Inferior parietal cortex (tissue), 1 donor: ENCODE measurements at regions not wholly inside any gene's neighbourhood (a gene's known extent, or its start where the extent isn't known, plus 50 kb on each side); places are given as distances from the start of the nearest gene placed in this dataset.

ENCODE experiments used
- DNase-seq: peaks from one replicate; pipeline ENCODE4 v3.0.0-alpha.2; 2016; ENCODE audit errors: extremely low spot score

DNA sequence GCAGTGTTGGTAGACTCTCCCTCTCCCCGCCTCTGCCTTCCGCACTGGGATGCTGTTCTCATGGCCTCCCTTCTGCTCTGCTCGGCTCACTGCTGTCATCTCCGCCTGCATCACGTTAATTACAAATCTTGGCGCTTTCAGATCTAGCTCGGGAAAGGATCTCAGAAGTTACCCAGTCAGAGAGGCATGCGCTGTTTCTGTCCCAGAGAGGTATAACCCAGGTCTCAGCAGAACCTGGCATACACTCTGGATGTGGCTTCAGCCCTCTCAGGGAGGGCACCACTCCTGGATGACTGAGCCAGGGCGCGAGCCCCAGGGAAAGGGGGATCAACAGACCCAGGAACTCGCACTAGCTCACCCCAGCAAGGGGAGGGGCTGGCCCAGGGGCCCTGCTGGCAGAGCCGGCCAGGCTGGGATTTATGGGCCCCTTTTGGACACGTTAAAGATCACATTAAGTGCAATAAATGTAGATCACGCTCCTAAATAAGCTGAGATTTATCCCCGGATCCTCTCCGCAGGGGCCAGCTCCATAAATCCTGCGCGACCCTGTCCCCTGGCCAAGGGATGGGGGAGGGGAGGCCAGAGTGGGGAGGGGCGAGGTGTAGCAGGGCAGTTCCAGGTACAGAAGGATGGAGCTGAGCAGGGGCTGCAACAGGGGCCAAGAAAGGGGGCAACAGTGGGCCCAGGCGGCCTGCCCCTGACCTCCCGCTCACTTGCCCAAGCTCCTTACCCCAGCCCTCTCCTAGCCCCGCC is 101.3 kb upstream of the ZBTB40 start:
- DNase-seq: no peak

- DNase-seq: no peak
These were observed 100.5 kb upstream of the ZBTB40 start for GRCh38 chr1:22350924-22351767.

- no peak for DNase-seq
These were observed 99.9 kb upstream of the ZBTB40 start for GRCh38 chr1:22351768-22352080.

GRCh38 chr1:22352355-22352754 is 99.3 kb upstream of the ZBTB40 start:
- DNase-seq: no peak

DNA sequence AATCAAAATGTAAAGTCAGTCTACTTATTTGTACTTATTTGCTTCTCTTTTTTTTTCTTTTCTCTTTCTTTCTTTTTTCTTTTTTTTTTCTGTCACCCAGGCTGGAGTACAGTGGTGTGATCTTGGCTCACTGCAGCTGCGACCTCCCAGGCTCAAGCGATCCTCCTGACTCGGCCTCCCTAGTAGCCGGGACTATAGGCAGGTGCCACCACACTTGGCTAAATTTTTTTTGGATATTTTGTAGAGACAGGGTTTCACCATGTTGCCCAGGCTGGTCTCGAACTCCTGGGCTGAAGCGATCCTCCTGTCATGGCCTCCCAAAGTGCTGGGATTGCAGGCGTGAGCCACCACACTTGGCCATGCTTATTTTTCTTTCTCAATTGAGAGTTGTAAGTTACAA is 98.8 kb upstream of the ZBTB40 start:
- no peak for DNase-seq

GRCh38 chr1:22359427-22359826 is 92.2 kb upstream of the ZBTB40 start:
- DNase-seq: no peak

DNA sequence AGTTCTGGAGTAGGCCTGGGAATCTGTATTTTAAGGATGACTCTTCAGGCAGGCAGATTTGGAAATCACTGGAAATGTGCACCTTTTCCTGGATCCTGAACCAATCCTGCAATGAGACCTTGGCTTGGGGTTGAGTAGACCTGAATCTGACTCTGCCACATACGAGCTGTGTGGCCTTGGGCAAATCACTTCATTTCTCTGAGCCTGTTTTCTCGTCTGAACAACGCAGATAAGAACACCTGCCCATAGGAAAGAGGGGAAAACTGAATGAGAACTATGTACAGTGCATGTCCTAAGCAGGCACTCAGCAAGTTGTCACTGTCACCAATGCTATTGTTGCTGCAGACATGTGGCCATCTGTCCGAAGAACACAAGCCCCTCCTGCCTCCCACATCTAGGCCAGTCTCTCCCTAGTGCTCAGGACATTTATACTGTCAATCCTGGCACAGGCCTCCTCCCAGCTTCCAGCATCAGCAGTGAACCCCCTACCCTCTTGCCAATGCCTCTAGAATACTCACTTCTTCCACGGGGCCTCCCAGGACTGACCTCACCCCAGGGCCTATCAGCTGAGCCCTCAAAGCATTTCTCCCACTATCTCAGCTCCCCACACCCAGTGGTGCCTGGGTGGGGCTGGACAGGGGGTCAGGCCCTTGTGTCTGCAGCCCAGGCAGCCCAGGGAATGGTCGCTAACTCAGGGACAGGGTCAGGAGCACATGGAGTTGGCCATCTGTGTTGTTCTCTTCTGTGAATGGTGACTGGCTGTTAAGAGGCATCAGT is 88.8 kb upstream of the ZBTB40 start:
- no peak for DNase-seq

GRCh38 chr1:22363403-22364325 is 88.0 kb upstream of the ZBTB40 start:
- no peak for DNase-seq

GRCh38 chr1:22364326-22364650 is 87.4 kb upstream of the ZBTB40 start:
- DNase-seq: no peak

GRCh38 chr1:22364764-22365163 is 86.9 kb upstream of the ZBTB40 start:
- DNase-seq: no peak

DNA sequence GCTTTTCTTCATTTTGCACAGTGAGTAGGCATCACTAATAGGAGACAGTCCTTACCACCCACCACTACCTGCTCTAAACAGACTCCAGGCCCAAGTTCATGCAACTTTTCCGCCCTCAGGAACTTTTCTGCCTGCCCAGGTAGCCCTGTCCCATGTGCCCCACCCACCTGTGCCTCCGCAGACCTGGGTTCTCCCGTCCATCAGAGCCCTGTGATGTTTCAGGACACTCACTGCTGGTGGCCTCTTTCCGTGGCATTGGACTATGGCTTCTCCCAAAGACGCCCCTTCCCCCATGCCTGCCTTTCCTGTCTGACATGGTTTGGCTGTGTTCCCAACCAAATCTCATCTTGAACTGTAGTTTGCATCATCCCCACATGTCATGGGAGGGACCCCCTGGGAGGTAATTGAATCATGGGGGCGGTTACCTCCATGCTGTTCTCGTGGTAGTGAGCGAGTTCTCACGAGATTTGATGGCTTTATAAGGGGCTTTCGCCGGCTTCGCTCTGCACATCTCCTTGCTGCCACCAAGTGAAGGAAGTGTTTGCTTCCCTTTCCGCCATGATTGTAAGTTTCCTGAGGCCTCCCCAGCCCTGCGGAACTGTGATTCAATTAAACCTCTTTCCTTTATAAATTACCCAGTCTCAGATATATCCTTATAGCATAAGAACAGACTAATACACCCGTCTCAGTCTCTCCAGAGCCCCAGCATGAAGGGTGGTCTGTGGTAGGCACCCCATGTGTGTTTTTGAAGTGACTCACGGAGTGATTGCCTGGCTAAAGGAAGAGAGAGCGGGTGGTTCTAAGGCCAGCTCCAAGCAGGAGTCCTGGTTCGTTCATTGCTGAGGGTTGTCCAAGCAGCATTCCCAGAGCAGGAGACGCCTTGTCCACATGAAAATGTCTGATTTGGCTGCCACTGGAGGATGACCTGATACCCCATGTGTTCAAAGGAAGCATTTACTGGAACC is 86.0 kb upstream of the ZBTB40 start:
- no peak for DNase-seq

DNA sequence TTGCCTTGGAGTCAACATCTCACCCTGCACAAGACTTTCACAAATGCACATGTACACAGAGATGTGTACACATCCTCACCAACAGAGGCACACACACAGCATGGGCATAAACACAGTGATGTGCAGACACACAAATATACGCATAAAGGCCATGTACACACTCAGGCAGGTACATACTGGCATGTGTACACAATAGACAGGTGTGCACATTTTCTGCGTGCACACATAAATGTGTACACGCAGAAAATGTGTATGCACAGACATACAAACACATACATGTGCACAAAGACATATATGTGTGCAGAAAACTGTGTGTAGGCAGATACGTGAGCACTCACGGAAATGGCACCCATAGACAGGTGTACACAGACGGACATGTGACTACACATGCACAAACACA is 85.3 kb upstream of the ZBTB40 start:
- DNase-seq: no peak

DNA sequence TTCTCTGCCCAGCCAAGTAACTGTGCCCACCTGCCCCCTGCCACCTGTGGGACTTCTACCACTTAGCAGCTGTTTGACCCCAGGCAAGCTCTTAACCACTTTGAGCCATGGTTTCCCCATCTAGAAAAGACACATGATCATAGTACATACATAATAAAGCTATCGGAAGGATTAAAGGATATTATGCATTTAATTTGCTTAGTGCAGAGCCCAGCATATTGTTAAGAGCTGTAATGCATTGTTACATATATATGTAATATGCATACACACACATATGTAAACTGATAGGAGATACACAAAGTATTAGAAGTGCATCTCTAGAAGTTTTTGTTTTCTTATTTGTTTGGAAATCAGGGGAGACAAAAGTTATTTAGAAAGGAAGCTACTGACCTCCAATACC is 83.5 kb upstream of the ZBTB40 start:
- DNase-seq: no peak

DNA sequence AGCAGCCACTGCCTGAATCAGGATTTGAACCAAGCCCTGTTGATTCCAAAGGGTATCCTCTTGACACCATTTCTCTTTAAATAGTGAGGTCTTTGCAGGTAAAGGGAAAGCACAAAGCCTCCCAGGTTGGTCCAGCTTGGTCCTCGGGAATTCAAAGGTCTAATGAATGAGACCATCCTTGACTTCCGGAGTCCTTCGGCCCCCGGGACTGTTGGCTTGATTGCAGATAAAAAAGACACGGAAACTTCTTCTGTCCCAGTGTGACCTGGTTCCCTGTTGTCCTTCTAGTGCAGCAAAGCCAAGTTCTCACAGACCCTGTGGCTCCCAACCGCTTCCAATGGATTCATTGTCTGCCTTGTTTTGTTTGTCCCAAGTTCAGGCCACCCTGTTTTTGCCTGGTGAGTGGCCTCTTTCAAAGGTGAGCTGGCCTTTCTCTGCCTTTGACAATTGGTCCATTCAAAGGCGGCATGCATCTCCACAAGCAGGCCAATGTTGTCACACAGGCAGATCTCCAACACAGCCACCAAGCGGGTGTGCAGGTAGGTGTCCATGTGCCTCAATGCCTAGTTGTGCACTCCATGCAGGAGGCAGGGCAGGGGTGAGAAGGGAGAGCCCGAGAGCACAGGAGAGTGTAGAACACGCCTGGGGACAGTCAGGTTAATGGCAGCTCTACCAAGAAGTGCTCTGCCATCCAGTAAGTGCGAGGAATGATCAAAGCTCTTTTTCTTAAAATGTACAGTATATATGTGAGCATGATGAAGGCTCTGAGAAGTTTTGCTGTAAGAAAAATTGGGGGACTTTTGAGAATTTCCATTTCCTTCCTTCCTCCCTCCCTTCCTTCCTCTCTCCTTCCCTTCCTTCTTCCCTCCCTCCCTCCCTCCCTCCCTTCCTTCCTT is 82.1 kb upstream of the ZBTB40 start:
- no peak for DNase-seq

DNA sequence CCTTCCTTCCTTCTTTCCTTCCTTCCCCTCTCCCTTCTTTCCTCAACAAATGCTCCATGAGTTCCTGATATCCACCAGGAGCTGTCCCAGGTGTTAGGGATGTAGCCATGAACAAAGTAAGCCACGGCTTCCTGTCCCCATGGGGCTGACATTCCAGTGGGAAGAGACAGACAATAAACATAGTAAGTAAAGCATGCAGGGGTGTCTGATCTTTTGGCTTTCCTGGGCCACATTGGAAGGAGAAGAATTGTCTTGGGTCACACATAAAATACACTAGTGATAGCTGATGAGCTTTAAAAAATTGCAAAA is 81.5 kb upstream of the ZBTB40 start:
- DNase-seq: no peak

DNA sequence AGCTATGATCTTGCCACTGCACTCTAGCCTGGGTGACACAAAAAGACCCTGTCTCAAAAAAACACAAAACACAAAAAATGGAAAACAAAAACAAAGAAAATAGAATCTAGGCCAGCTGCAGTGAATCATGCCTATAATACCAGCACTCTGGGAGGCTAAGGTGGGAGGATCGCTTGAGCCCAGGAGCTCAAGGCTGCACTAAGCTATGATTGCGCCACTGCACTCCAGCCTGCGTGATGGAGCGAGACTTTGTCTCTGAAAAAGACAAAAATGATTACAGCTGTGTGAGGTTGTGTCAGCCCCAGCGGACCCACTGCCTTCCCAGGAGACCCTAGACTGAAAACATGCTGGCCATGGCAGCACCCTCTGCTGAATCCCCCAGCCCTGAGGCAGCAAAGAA is 80.2 kb upstream of the ZBTB40 start:
- no peak for DNase-seq

- no peak for DNase-seq
These were observed 78.4 kb upstream of the ZBTB40 start for GRCh38 chr1:22373252-22373651.

- no peak for DNase-seq
These were observed 77.7 kb upstream of the ZBTB40 start for GRCh38 chr1:22374001-22374400.

- DNase-seq: no peak
These were observed 76.0 kb upstream of the ZBTB40 start for GRCh38 chr1:22375601-22376000.

- DNase-seq: no peak
These were observed 75.7 kb upstream of the ZBTB40 start for GRCh38 chr1:22376001-22376400.
